Esophagus squamous epithelium (tissue), 4 donors: ENCODE measurements at regions not wholly inside any gene's neighbourhood (a gene's known extent, or its start where the extent isn't known, plus 50 kb on each side); places are given as distances from the start of the nearest gene placed in this dataset.

Experiments used
- CTCF ChIP-seq, 6 experiments: fragments of 450-650 bp in 4 of 6; fragments of 200-600 bp in 2 of 6; sonication (generic) in 2 of 6; IDR thresholded peaks; one replicate each; pipeline ENCODE4 v1.5.1; 2016 to 2019; ENCODE audit warnings: antibody characterized with exemption in 6 of 6, mild to moderate bottlenecking in 4 of 6, moderate library complexity in 4 of 6
- POLR2A ChIP-seq, 4 donors: fragments of 450-650 bp; IDR thresholded peaks; one replicate each; pipeline ENCODE4 v1.6.1; 2017; ENCODE audit warnings: antibody characterized with exemption in 4 of 4, mild to moderate bottlenecking in 4 of 4, moderate library complexity in 3 of 4

GRCh38 chr5:124580925-124581737 lies 165.3 kb downstream of the ZNF608 start:
- no peak for TF ChIP-seq POLR2A (IDR thresholded peaks at IDR 0.05)
- TF ChIP-seq CTCF (IDR thresholded peaks at IDR 0.05), result no peak
